GM19238 (cell line): ENCODE measurements at regions not wholly inside any gene's neighbourhood (a gene's known extent, or its start where the extent isn't known, plus 50 kb on each side); places are given as distances from the start of the nearest gene placed in this dataset.
"Not testable (repeated sequence)": the region's sequence is repeated elsewhere in the genome, so short reads cannot be mapped to it uniquely, and the experiment has no call there.

Experiments used
- DNase-seq: peaks from one replicate; pipeline ENCODE4 v3.0.0; 2011; ENCODE audit warnings: low spot score; ENCODE audit not compliant: insufficient read length

DNA sequence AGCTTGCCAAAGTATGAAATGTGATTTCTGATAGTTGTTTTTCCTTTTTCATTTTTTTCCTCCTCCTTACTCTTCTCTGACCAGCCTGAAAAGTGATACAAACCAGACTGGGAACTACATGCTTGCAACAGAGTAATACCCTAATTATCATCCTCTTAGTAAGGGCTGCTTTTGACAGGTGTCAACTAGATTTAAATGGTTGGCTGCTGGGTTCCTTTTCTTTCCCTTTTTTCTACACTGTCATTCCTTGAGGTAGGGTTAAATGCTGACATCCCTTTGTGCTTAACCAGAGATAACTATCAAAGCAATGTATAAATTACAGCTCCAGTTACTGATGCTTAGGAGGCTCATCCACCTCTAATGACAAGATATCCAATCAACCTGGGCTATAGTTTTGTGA is 598.8 kb downstream of the TTLL7 start:
- DNase-seq = not testable (repeated sequence)

GRCh38 chr1:83398125-83398524 is 600.8 kb downstream of the TTLL7 start:
- DNase-seq = not testable (repeated sequence)

DNA sequence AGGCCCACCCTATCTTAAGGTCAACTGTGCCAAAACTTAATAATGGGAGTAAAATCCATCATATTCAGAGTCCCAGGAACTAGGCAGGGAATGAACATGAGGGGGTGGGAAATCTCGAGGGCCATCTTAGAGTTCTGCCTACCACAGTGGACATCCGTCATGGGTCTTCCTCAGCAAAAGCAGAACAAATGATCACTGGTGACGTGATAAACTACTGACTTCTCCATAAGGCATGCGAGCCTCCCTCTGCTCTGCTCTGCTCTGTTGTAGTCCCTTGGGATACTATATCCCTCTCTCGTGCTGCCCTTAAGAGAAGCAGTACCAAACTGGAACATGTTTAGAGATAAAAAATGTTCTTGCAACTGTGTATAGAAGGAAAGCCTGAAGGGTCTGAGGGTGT is 603.8 kb downstream of the TTLL7 start:
- not testable (repeated sequence) for DNase-seq

- not testable (repeated sequence) for DNase-seq
These were observed 612.0 kb downstream of the TTLL7 start for GRCh38 chr1:83386946-83387345.

DNA sequence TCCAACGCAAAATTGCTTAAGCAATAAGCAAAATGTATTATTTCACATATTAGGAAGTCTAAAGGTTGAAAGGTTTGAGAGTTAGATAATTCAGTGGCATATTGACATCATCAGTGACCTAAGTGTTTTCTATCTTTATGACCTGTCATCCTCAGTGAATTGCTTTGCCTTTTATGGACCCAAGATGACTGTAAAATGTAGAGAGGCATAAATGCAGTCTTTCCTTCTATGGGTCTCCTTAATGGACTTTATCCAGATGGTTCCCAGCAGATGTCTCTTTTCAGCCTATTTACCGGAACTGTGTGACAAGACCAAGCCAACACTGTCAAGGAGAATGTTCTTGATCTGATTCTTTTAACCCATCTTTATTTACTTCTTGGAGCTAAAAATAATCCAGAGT is 615.8 kb downstream of the TTLL7 start:
- DNase-seq = not testable (repeated sequence)

- not testable (repeated sequence) for DNase-seq
These were observed 625.9 kb downstream of the TTLL7 start for GRCh38 chr1:83373018-83373417.

DNA sequence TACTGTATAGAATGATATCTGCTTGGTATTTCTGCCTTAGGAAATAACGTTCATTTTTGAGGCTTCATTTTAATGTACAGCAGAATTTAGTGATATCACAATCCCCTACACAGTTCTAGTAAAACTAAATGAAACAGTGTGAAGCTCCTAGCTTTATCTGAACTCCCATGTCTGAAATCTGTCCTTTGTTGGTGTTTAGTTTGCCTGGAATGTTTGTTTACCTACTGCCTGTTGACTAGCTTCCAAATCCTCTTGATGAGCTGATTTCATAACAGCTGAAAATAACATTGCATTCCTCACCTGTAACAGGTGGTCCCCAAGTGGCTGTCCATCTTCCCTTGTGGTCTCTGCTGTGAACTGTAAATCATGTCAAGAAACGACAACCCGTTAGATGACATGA is 629.1 kb downstream of the TTLL7 start:
- not testable (repeated sequence) for DNase-seq

- not testable (repeated sequence) for DNase-seq
These were observed 633.6 kb downstream of the TTLL7 start for GRCh38 chr1:83365320-83365719.

DNA sequence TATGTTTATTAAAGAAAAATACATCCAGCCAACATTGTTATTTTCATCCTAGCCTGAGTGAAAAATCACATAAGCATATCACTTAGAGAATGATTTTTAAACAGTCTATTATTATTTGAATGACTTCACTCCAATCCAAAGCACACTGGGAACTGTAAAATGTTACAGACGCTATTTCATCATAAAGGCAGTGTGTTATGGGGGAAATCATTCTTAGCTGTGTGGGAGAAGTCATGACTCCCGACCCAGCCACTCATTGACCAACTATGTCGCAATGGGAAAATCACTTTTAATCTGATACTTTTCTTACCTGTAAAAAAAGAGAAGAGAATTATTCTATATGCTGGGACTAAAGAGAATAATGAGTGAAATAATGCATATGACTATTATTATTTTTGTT is 653.6 kb downstream of the TTLL7 start:
- not testable (repeated sequence) for DNase-seq

DNA sequence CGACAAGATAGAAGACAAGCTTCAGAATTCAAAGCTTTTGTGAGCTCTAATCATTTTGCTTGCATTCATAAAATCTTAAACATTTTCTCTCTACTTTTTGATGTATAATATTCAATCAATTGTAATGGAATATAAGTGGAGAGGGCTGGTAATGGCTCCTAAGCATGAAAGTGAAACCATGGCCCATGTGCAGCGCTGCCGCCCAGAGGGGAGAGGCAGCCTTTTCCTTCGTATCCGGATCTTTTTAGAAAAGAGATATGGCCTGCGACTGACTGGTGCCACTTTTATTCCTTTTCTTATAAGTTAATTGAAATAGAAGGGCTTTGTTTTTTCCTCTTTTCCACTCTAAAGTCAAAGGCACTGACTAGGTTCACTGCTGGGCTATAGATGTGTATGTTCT is 655.2 kb downstream of the TTLL7 start:
- DNase-seq = not testable (repeated sequence)

GRCh38 chr1:83342995-83343394 is 655.9 kb downstream of the TTLL7 start:
- DNase-seq = not testable (repeated sequence)

DNA sequence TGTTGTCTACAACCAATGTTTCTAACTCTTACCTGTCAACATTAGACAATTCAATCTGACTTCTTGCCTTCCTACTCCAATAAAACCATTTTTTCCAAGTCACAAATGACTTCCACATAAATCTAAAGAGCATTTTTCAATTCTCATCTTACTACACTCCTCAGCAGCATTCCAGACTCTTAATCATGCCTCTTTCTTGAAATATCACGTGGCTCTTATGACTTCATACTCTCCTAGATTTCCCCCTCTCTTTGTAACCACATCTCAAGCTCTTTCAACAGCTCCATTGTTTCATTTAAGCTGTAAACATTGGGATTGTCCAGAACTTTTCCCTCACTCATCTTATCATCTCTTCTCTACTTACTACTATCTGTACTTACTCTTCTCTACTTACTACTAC is 666.6 kb downstream of the TTLL7 start:
- not testable (repeated sequence) for DNase-seq

DNA sequence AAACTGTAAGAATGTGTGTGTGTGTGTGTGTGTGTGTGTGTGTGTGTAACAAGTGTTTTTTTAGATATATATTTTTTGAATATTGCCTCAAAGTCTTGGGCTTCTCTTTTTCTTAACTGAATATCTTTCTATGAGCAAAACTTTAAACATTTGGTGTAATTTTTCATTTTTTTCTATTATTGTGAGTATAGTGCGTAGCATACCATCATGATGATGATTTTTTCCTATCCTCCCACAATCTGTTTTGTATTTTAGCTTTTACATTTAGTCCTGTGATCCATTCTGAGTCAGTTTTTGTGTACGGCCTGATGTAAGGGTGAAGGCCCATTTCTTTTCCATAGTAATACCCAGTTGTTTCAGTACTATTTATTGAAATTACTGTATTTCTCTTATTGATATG is 680.6 kb downstream of the TTLL7 start:
- DNase-seq = no peak

- DNase-seq = not testable (repeated sequence)
These were observed 683.5 kb downstream of the TTLL7 start for GRCh38 chr1:83315446-83315845.

GRCh38 chr1:83310161-83310560 is 688.8 kb downstream of the TTLL7 start:
- not testable (repeated sequence) for DNase-seq

DNA sequence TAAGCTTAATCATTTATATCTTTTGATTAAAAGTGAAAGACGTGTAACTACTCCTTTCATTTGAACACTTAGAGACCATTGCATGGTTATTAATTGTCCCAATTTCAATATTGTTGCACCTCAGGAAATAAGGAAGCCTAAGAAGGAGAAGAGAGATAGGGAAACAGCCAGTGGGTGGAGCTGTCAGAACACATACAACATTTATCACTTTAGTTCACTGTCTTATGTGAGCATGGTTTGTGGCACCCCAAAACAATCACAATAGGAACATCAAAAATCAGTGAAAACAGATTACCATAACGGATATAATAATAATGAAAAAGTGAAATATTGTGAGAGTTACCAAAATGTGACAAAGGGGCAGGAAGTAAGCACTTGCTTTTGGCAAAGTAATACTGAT is 689.9 kb downstream of the TTLL7 start:
- DNase-seq = not testable (repeated sequence)

DNA sequence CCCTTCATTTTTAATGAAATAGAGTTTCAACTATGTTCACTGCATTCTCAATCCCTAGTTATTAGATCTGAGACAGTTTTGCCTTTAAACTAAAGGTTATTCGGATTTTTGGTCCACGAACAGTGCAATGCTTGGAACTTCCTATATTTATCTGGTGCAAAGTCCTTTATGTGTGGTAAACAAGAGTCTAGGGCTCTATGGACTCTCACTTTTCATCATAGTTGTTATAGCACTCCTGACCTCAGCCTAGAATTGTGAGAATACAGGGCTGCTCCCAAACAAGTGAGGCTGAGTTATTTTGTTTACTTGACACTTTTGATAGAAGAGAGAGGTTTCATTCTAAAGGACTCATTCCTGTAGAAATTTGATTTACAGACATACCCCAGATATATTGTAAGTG is 692.1 kb downstream of the TTLL7 start:
- not testable (repeated sequence) for DNase-seq

DNA sequence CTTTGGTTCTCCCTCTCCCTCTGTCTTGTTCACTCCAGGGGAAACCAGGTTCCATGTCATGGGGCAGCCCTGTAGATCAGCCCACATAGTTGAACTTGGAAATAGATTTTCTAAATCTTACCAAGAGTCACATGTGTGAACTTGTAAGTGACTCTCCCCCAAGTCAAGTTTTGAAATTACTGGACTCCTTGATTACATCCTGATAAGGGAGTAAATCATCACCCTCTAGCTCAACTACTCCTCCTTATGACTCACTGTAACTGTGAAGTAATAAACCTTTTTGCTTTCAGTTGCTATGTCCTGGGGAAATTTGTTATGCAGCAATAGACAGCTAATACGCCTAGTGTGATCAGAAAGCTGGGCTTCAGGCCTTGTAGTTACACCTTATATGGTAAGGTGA is 703.3 kb downstream of the TTLL7 start:
- not testable (repeated sequence) for DNase-seq

DNA sequence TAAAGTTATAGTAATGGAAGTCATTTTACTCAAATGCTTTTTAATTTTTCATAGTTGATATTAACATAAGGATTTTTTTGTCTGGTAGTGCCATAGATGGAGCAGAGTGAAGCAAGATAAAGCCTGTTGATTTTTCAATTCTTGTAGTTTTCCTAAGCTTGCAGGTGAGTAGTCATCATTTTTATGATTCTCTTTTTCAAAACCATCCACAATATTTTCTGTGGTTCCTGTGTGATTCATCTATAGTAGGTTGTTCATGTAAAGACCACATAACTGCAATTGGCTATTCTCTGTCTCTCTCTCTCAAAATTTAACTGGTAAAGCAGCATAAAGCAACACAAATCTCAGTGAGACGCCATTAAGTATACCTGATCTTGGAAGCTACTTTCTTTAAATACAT is 711.5 kb downstream of the TTLL7 start:
- not testable (repeated sequence) for DNase-seq

- not testable (repeated sequence) for DNase-seq
These were observed 724.3 kb downstream of the TTLL7 start for GRCh38 chr1:83274656-83275055.

DNA sequence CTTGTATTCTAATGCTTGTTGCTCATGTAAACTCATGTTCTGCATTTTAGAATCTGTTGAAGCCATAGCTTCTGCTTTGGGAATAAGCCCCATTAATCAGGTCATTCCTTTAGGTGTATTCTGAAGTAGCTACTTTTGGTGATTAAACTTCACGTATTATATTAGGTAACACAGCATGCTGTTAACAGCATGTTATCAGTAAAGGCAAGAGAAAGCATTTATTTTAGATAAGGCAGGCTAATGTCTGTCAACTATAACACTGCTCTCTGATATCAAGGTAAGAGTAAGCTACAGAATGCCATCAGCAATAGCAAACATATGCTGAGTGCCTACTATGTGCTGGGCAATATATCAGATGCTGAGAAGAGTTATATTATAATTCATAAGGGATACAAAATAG is 726.4 kb downstream of the TTLL7 start:
- DNase-seq = not testable (repeated sequence)

GRCh38 chr1:83271834-83272233 is 727.1 kb downstream of the TTLL7 start:
- not testable (repeated sequence) for DNase-seq

DNA sequence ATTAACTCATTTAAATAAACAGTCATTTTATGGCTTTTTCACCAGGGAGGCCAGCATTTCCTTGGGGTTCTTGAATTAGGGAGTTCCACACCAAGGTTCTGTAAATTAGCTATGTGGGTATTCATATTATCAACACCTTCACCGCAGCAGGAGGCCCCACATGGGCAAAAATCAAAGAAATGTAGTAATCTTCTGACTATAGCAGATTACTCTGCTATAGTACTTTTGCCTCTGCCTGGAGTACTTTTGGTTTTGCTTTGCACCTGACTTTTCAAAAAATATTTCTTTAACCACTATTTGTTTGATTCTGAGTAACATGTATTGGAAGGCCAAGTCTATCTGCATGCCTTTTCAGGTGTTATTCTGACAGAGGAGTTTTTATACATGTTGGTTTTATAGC is 728.1 kb downstream of the TTLL7 start:
- not testable (repeated sequence) for DNase-seq

GRCh38 chr1:83263808-83264207 is 735.1 kb downstream of the TTLL7 start:
- DNase-seq = not testable (repeated sequence)
